ENCODE measurements at regions not wholly inside any gene's neighbourhood (a gene's known extent, or its start where the extent isn't known, plus 50 kb on each side); places are given as distances from the start of the nearest gene placed in this dataset.
A peak's percentile ranks its signal among the peaks of the same experiment; 100 is the strongest.

GRCh38 chr2:236513956-236514355 is 55.7 kb upstream of the ACKR3 start:
- H3K9me3 ChIP-seq (ENCODE audit: control insufficient read depth in 5 of 5, low read length in 5 of 5): no peaks in the 10 kb centered on the region
- H3K4me3 ChIP-seq (ENCODE audit: low read depth in 1 of 5, low read length in 5 of 5): no peak overlapping the region
- H3K9ac ChIP-seq (ENCODE audit: low read length in 5 of 5): no peak overlapping the region
- H3K4me1 ChIP-seq (ENCODE audit: control insufficient read depth in 5 of 5, insufficient read depth in 5 of 5, low read length in 5 of 5): peaks cover 0 to 24% (median 3%) of the 10 kb centered on the region in 5 donors
- H3K36me3 ChIP-seq (ENCODE audit: control insufficient read depth in 5 of 5, insufficient read depth in 5 of 5, low read length in 5 of 5): no peaks in the 10 kb centered on the region
- H3K27ac ChIP-seq (ENCODE audit: low read depth, low read length): no peak overlapping the region
- H3K27me3 ChIP-seq (ENCODE audit: control insufficient read depth in 5 of 5, insufficient read depth in 4 of 5, low read length in 5 of 5): no peaks in the 10 kb centered on the region

DNA sequence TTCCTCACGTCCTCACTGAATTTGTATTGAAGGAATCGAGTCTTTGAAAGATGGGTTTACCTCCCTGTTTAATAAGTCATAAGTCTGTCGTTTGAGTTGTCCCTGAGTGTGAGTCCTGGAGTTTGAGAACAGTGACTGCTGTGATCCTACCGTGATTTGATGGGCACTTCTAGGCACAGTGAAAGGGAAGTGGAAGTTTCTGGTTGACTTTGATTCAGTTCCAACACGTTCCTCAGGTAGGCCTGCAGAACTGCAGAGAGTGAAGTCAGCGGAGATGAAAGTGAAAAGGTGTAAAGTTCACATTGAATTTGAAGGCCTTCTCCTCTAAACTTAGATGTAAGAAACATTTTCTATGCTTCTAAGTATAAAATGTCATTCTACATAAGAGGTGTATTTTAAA is 52.9 kb upstream of the ACKR3 start:
- Histone ChIP-seq H3K36me3 (ENCODE audit: control insufficient read depth in 5 of 5, insufficient read depth in 5 of 5, low read length in 5 of 5) (no peaks in the 10 kb centered on the region), H3K4me1 (ENCODE audit: control insufficient read depth in 5 of 5, insufficient read depth in 5 of 5, low read length in 5 of 5) (peaks cover 0 to 24% (median 3%) of the 10 kb centered on the region in 5 donors), H3K9ac (ENCODE audit: low read length in 5 of 5) (no peak overlapping the region), H3K4me3 (ENCODE audit: low read depth in 1 of 5, low read length in 5 of 5) (no peak overlapping the region), H3K27ac (ENCODE audit: low read depth, low read length) (no peak overlapping the region), H3K27me3 (ENCODE audit: control insufficient read depth in 5 of 5, insufficient read depth in 4 of 5, low read length in 5 of 5) (no peaks in the 10 kb centered on the region), H3K9me3 (ENCODE audit: control insufficient read depth in 5 of 5, low read length in 5 of 5) (no peaks in the 10 kb centered on the region)

DNA sequence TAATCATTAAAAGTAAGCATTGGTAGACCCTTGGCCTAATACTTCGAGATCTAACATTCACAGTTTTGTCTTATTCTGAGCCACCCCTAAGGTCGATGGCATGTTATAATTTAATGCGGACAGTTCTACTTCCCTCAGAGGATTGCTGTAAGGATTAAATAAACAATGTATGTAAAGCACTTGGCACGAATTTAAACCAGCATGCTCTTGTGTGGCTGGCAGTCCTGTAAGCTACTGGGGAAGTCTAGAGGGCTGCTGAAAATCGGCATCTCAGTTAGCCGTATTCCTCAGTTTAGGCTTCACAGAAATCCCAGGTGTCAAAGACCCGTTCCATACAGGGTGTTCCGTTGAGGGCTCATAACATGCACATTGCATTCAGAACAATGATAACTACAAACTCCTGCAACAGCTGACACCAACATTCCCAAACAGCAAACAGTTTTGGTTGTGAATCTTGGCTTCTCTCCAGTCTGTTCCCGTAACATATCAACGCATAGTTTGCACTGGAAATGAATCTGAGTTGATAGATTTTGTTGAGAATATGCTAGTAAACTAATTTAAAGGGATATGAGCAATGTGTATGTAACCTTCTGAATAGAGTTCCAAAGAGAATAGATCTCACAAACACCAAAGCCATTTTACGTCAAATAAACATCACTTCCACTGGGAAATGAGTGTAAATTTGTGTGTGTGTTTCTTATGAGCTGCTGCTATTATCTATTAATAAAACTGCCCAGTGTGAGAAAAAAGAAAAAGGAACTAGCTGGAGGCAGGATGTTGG is 52.2 kb upstream of the ACKR3 start:
- peak overlapping the region in 1 of 5 donors; percentile 11 for H3K9ac ChIP-seq (ENCODE audit: low read length in 5 of 5)
- H3K27me3 ChIP-seq (ENCODE audit: control insufficient read depth in 5 of 5, insufficient read depth in 4 of 5, low read length in 5 of 5): no peaks in the 10 kb centered on the region
- H3K9me3 ChIP-seq (ENCODE audit: control insufficient read depth in 5 of 5, low read length in 5 of 5): no peaks in the 10 kb centered on the region
- H3K27ac ChIP-seq (ENCODE audit: low read depth, low read length): no peak overlapping the region
- peaks cover 0 to 23% (median 3%) of the 10 kb centered on the region in 5 donors for H3K4me1 ChIP-seq (ENCODE audit: control insufficient read depth in 5 of 5, insufficient read depth in 5 of 5, low read length in 5 of 5)
- H3K4me3 ChIP-seq (ENCODE audit: low read depth in 1 of 5, low read length in 5 of 5): peak overlapping the region in 1 of 5 donors; percentile 10
- H3K36me3 ChIP-seq (ENCODE audit: control insufficient read depth in 5 of 5, insufficient read depth in 5 of 5, low read length in 5 of 5): no peaks in the 10 kb centered on the region
